CD4-positive, alpha-beta memory T cell (primary cell): ENCODE measurements at regions not wholly inside any gene's neighbourhood (a gene's known extent, or its start where the extent isn't known, plus 50 kb on each side); places are given as distances from the start of the nearest gene placed in this dataset.
"Not testable (repeated sequence)": the region's sequence is repeated elsewhere in the genome, so short reads cannot be mapped to it uniquely, and the experiment has no call there.

Experiments used
- CTCF ChIA-PET: fragments of 350-600 bp; sonication (Branson Sonifier 250); formaldehyde crosslinking; loops from one replicate; lab custom pipeline; 2021; ENCODE audit warnings: inconsistent platforms; ENCODE audit not compliant: partially characterized antibody; lab: Charles Lee
- POLR2A ChIA-PET: fragments of 350-600 bp; sonication (Branson Sonifier 250); formaldehyde crosslinking; loops from one replicate; lab custom pipeline; 2021; ENCODE audit not compliant: partially characterized antibody; lab: Charles Lee
- DNase-seq, 5 donors: peaks; one replicate each; pipeline versions ENCODE4 v3.0.0 to v3.0.0-alpha.2; 2020 to 2022; ENCODE audit warnings: mixed read lengths in 1 of 5
- H3K27ac ChIP-seq: one replicate; pipeline ENCODE4 v1.7.0; 2013; ENCODE audit warnings: low read depth, low read length
- H3K27me3 ChIP-seq: 2 replicates; pipeline ENCODE4 v1.7.0; 2013; ENCODE audit warnings: mild to moderate bottlenecking, low read length, moderate library complexity; ENCODE audit not compliant: insufficient read depth
- H3K36me3 ChIP-seq: 2 replicates; pipeline ENCODE4 v1.7.0; 2013; ENCODE audit warnings: mild to moderate bottlenecking, low read length, moderate library complexity; ENCODE audit not compliant: insufficient read depth
- H3K4me1 ChIP-seq: 2 replicates; pipeline ENCODE4 v1.7.0; 2013; ENCODE audit warnings: mild to moderate bottlenecking, low read length, moderate library complexity; ENCODE audit not compliant: insufficient read depth
- H3K4me3 ChIP-seq, 2 donors: one replicate each; pipeline ENCODE4 v1.7.0; 2013; ENCODE audit warnings: low read length in 2 of 2, mild to moderate bottlenecking in 1 of 2
- H3K9me3 ChIP-seq, 2 donors: one replicate each; pipeline ENCODE4 v1.7.0; 2013; ENCODE audit warnings: low read length in 2 of 2, control low read depth in 1 of 2; ENCODE audit not compliant: control insufficient read depth in 1 of 2
- H3K27ac Mint-ChIP-seq, 7 donors: one replicate each; pipeline ENCODE4 v1.8.0; 2020 to 2021; ENCODE audit warnings: mixed read lengths in 7 of 7, mild to moderate bottlenecking in 6 of 7, inconsistent platforms in 3 of 7, moderate library complexity in 3 of 7
- H3K27me3 Mint-ChIP-seq, 2 donors: one replicate each; pipeline ENCODE4 v1.8.0; 2020 to 2021; ENCODE audit warnings: mixed read lengths in 2 of 2
- H3K36me3 Mint-ChIP-seq, 2 donors: one replicate each; pipeline ENCODE4 v1.8.0; 2020 to 2021; ENCODE audit warnings: mixed read lengths in 2 of 2, inconsistent platforms in 1 of 2, mild to moderate bottlenecking in 1 of 2
- H3K4me1 Mint-ChIP-seq, 4 donors: one replicate each; pipeline ENCODE4 v1.8.0; 2020 to 2021; ENCODE audit warnings: mixed read lengths in 4 of 4, mild to moderate bottlenecking in 1 of 4
- H3K4me3 Mint-ChIP-seq, 8 donors: one replicate each; pipeline ENCODE4 v1.8.0; 2020 to 2021; ENCODE audit warnings: mixed read lengths in 8 of 8, mild to moderate bottlenecking in 7 of 8, moderate library complexity in 6 of 8, inconsistent platforms in 3 of 8
- H3K9me3 Mint-ChIP-seq, 8 donors: one replicate each; pipeline ENCODE4 v1.8.0; 2020 to 2021; ENCODE audit warnings: mixed read lengths in 8 of 8, mild to moderate bottlenecking in 5 of 8, inconsistent platforms in 3 of 8, moderate library complexity in 1 of 8
- intact Hi-C: fragments of 100-400 bp; cut with micrococcal nuclease; formaldehyde crosslinking; loops from one replicate; pipeline ENCODE4 v1.15.1; 2023

- H3K9me3 Mint-ChIP-seq, H3K4me3 ChIP-seq, H3K27ac ChIP-seq, H3K27me3 ChIP-seq, H3K4me1 ChIP-seq, H3K9me3 ChIP-seq, H3K27me3 Mint-ChIP-seq, H3K27ac Mint-ChIP-seq, POLR2A ChIA-PET, H3K36me3 Mint-ChIP-seq, H3K36me3 ChIP-seq, H3K4me3 Mint-ChIP-seq, DNase-seq, intact Hi-C loops, CTCF ChIA-PET: not testable (repeated sequence)
- peaks cover 4 to 12% (median 9%) of the 10 kb centered on the region in 4 donors for H3K4me1 Mint-ChIP-seq
Observed at GRCh38 chr20:26008026-26008425, 311.4 kb upstream of the ZNF337 start.

GRCh38 chr20:26006164-26006563 lies 309.5 kb upstream of the ZNF337 start:
- CTCF ChIA-PET, H3K27me3 Mint-ChIP-seq, H3K27ac ChIP-seq: not testable (repeated sequence)

GRCh38 chr20:26003959-26004358 lies 307.3 kb upstream of the ZNF337 start:
- intact Hi-C loops, H3K27ac ChIP-seq, H3K4me1 ChIP-seq, H3K9me3 Mint-ChIP-seq, H3K27ac Mint-ChIP-seq, H3K27me3 Mint-ChIP-seq, H3K4me3 ChIP-seq, H3K4me1 Mint-ChIP-seq, H3K27me3 ChIP-seq, CTCF ChIA-PET, H3K9me3 ChIP-seq, H3K36me3 ChIP-seq, H3K36me3 Mint-ChIP-seq, H3K4me3 Mint-ChIP-seq, POLR2A ChIA-PET, DNase-seq: not testable (repeated sequence)

More at GRCh38 chr20:26006164-26006563, 309.5 kb upstream of the ZNF337 start:
- DNase-seq, H3K9me3 ChIP-seq, H3K36me3 ChIP-seq, H3K36me3 Mint-ChIP-seq, H3K4me1 ChIP-seq, POLR2A ChIA-PET, intact Hi-C loops, H3K27me3 ChIP-seq, H3K9me3 Mint-ChIP-seq, H3K4me3 Mint-ChIP-seq, H3K4me3 ChIP-seq: not testable (repeated sequence)
- Mint-ChIP-seq H3K27ac (peak overlapping the region in 1 of 7 donors; percentile 53), H3K4me1 (peaks cover 4 to 12% (median 9%) of the 10 kb centered on the region in 4 donors)

- DNase-seq, H3K27me3 Mint-ChIP-seq, H3K36me3 Mint-ChIP-seq, intact Hi-C loops, H3K4me3 Mint-ChIP-seq, H3K9me3 ChIP-seq, H3K27ac ChIP-seq, H3K9me3 Mint-ChIP-seq, POLR2A ChIA-PET, H3K36me3 ChIP-seq, H3K27ac Mint-ChIP-seq, H3K27me3 ChIP-seq, CTCF ChIA-PET, H3K4me1 ChIP-seq, H3K4me3 ChIP-seq, H3K4me1 Mint-ChIP-seq: not testable (repeated sequence)
Observed at GRCh38 chr20:25997367-25998038, 300.9 kb upstream of the ZNF337 start.

- peaks cover 4 to 5% of the 10 kb centered on the region in 2 donors for H3K27me3 Mint-ChIP-seq
- H3K4me3 Mint-ChIP-seq = no peak overlapping the region
- POLR2A ChIA-PET = no interaction called here
- intact Hi-C loops = no loop called here
- Histone ChIP-seq H3K4me3 (no peak overlapping the region), H3K27me3 (no peaks in the 10 kb centered on the region), H3K9me3 (no peaks in the 10 kb centered on the region), H3K4me1 (no peaks in the 10 kb centered on the region), H3K27ac (no peak overlapping the region), H3K36me3 (no peaks in the 10 kb centered on the region)
- H3K9me3 Mint-ChIP-seq = no peaks in the 10 kb centered on the region
- CTCF ChIA-PET = no interaction called here
- no peak overlapping the region for H3K27ac Mint-ChIP-seq
- H3K36me3 Mint-ChIP-seq = no peaks in the 10 kb centered on the region
- DNase-seq = no peak
- H3K4me1 Mint-ChIP-seq = peaks cover 4 to 8% (median 5%) of the 10 kb centered on the region in 4 donors
Observed at GRCh38 chr20:25992146-25992545, 295.5 kb upstream of the ZNF337 start.

- H3K4me3 ChIP-seq = no peak overlapping the region
- Mint-ChIP-seq H3K4me1 (peaks cover 4 to 8% (median 5%) of the 10 kb centered on the region in 4 donors), H3K27ac (no peak overlapping the region), H3K36me3 (no peaks in the 10 kb centered on the region), H3K27me3 (peaks cover 4 to 5% of the 10 kb centered on the region in 2 donors), H3K4me3 (no peak overlapping the region), H3K9me3 (no peaks in the 10 kb centered on the region)
- H3K27ac ChIP-seq = no peak overlapping the region
- ChIA-PET CTCF (no interaction called here), POLR2A (no interaction called here)
- H3K4me1 ChIP-seq = no peaks in the 10 kb centered on the region
- H3K36me3 ChIP-seq = no peaks in the 10 kb centered on the region
- H3K9me3 ChIP-seq = no peaks in the 10 kb centered on the region
- no peaks in the 10 kb centered on the region for H3K27me3 ChIP-seq
- intact Hi-C loops = no loop called here
- no peak for DNase-seq
Observed at GRCh38 chr20:25991756-25992130, 295.1 kb upstream of the ZNF337 start.

GRCh38 chr20:25991051-25991755 lies 294.6 kb upstream of the ZNF337 start:
- no peaks in the 10 kb centered on the region for H3K36me3 ChIP-seq
- Mint-ChIP-seq H3K27me3 (peaks cover 4 to 5% of the 10 kb centered on the region in 2 donors), H3K27ac (no peak overlapping the region), H3K4me3 (no peak overlapping the region), H3K36me3 (no peaks in the 10 kb centered on the region), H3K9me3 (no peaks in the 10 kb centered on the region), H3K4me1 (peaks cover 4 to 9% (median 5%) of the 10 kb centered on the region in 4 donors)
- CTCF ChIA-PET = no interaction called here
- intact Hi-C loops = no loop called here
- DNase-seq = no peak
- no peaks in the 10 kb centered on the region for H3K9me3 ChIP-seq
- no peak overlapping the region for H3K4me3 ChIP-seq
- H3K4me1 ChIP-seq = no peaks in the 10 kb centered on the region
- H3K27me3 ChIP-seq = no peaks in the 10 kb centered on the region
- H3K27ac ChIP-seq = no peak overlapping the region
- POLR2A ChIA-PET = no interaction called here
